Activated CD8-positive, alpha-beta memory T cell treated with anti-CD3 and anti-CD28 coated beads for 36 hours (primary cell): ENCODE measurements at regions not wholly inside any gene's neighbourhood (a gene's known extent, or its start where the extent isn't known, plus 50 kb on each side); places are given as distances from the start of the nearest gene placed in this dataset.
"Not testable (repeated sequence)": the region's sequence is repeated elsewhere in the genome, so short reads cannot be mapped to it uniquely, and the experiment has no call there.

Source experiments
- CTCF ChIA-PET: fragments of 350-600 bp; sonication (Branson Sonifier 250); formaldehyde crosslinking; loops from one replicate; lab custom pipeline; 2021; ENCODE audit warnings: antibody characterized with exemption; lab: Charles Lee
- POLR2A ChIA-PET: fragments of 350-600 bp; sonication (Branson Sonifier 250); formaldehyde crosslinking; loops from one replicate; lab custom pipeline; 2021; ENCODE audit warnings: antibody characterized with exemption; lab: Charles Lee

DNA sequence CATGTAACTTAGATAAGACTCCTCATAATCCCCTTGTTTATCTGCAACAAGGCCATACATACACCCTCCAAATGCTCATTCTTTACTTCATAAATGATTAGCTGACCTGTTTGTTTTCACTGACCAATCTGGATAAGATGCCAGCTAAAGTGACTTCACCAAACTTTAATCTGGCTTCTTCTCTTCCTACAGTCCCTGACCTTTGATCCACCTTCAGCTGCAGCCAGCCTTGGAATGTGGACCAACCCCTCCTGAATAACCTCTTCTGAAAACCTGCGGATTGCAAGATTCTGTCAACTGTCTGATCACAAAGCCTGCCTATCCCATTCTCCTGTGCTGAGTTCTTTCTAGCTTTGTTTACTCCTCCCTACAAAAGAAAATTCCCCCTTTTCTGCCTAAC is 476.8 kb downstream of the LRRC70 start:
- ChIA-PET POLR2A (no interaction called here), CTCF (no interaction called here)

DNA sequence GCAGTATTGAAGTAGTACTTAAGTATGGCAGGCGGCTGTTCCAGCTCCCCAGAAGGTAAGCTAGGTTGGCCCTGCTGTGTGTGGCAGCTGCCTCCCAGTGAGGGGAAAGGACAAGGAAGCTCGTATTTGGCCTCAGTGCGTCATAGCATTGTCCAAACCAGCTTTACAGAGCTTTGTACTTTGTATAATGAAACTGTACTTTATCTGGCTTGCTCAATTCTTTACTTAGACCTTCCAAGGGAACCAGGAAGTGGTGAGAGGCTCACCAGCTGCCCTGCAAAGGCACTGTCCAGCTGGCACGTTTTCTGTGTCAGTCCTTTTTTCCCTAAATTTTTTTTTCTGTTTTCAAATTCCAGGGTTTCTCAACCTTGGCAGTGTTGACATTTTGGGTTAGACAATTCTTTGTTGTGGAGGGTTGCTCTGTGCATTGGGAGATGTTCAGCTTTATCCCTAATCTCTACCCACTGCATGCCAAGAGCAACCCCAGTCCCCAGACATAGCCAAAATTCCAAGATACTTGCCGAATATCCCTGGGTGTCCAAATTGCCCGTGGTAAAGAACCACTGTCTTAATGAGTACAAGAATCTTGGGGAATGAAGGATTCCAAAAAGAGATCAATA is 474.5 kb downstream of the LRRC70 start:
- ChIA-PET CTCF (no interaction called here), POLR2A (no interaction called here)

DNA sequence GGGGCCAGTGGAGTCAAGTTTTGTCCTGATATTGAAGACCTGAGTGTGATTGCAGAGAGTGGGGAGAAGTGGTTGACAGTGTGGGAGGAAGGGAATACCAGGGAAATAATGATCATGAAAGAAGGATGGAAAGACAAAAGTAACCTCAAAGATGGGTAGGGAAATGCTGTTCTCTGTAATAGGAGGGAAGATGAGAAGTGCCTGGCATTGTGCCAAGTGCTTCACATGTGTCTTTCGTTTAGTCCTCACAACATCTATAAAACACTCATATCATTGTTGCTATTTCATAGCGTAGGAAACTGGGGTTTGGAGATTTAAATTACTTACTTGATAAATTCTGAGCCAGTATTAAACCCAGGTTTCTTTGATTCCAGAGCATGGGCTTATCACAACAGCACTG is 472.3 kb downstream of the LRRC70 start:
- ChIA-PET POLR2A (no interaction called here), CTCF (no interaction called here)

DNA sequence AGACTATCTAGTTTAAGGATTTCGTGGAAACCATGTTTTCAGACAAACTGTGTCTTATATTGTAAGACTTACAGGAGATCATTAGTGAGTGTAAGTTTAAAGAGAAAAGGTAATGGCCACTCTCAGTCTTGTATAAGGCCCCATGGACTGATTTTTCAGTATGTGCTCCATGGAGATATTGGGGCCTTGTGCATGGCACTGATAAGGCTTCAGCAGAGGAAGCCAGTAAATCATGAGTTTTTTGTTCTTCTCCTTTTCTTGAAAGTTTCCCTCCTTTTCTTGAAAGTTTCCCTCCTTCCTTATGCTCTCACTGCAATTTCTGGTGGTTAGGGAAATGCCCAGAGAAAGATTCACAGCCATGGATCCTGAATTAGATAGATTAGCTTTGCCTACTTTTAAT is 471.3 kb downstream of the LRRC70 start:
- POLR2A ChIA-PET, result no interaction called here
- CTCF ChIA-PET, result no interaction called here

DNA sequence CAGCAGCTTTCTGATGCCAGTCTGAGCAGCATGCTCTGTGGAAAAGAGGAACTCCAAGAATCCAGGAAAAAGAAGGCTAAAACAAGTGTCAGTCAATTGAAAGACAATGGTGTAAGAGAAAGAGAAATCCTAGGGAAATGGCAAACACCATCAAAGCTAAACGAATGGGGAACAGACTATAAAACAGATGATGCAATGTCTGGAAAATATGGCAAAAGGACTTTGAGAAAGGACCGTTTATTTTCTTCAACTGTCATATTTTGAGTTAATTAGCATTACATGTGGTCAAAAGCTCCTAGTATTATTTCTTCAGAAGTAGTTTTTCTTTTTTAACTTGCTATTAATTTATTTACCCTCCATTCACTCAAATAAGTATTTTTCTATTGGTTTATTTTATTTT is 465.2 kb downstream of the LRRC70 start:
- ChIA-PET CTCF (no interaction called here), POLR2A (no interaction called here)

DNA sequence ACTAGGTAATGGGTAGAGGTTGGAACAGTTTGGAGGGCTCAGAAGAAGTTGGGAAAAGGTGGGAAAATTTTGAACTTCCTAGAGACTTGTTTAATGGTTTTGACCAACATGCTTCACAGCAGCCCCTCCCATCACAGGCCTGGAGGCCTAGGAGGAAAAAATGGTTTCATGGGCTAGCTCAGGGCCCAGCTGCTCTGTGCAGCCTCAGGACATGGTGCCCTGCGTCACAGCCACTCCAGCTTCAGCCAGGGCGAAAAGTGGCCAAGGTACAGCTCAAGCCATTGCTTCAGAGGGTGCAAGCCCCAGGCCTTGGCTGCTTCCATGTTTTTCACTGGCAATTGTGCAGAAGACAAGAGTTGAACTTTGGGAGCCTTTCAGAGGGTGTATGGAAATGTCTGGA is 453.7 kb downstream of the LRRC70 start:
- ChIA-PET POLR2A (no interaction called here), CTCF (no interaction called here)

DNA sequence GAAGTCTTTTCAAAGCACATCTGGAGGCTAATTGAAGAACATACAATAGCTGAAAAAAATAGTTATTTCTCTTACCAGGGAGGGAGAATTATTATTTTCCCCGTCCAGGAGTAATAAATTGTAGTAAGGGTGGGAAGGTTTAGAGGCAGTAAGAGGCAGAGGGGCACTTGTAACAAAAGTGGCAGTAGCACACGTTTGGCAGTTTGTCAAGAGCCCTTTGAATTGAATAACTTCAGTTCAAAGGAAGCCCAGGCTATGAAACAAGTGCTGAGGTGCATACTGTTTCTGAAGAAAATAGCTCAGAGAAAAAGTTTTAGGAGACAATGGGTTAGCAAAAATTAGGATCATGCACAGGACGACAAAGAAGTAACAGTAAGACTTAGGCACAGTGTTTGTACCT is 451.3 kb downstream of the LRRC70 start:
- CTCF ChIA-PET, result no interaction called here
- POLR2A ChIA-PET, result no interaction called here

DNA sequence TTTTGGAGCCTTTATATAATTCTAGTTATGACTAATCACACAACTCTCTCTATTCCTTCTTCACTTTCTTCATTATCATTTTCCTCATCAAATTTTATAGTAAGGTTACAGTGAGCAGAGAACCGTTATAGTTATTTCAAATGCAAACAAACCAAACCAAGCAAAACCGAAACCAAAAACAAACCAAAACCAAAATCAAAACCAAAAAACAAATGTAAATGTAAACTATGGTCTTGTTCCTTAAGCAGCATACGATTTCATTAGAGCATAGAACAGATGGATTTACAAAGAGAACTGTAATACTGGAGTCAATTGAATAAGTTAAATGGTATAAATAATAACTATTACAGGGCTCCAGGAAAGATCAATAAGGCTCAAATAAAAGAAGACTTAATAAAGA is 447.1 kb downstream of the LRRC70 start:
- ChIA-PET POLR2A (no interaction called here), CTCF (no interaction called here)

DNA sequence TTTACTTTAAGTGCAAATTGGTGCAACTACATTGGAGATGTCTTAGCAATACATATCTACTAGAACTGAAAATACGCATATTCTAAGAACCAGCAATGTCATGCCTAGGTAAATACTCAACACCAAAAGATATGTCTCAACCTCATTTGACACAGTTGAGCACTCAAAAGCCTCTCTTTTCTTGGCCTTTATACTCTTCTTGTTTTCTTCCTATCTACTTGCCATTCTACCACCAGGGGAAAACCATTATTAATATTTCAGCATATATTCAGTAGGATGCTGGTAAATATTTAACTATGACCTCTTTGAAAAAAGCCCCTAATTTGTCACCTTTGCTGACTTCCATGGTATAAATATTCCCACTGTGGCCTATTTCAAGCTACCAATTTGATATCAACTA is 443.8 kb downstream of the LRRC70 start:
- ChIA-PET POLR2A (no interaction called here), CTCF (no interaction called here)

DNA sequence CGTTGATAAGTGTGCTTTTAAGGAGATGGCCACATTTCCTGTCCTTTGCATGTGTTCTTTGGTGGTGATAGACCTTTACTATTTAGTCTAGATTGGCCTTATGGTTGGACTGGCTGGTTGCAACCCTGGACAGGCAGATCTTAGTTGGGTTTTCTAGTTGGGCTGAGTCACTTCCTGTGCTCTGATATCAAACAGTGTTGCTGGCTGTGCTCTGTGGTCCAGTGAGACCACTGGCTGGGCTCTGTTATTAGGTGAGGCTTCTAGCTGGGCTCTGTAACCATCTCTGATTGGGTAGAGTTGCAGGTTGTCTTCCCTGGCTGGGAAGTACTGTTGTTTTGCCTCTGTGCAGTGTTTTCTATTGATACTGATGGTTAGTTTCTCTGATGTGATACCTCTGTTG is 432.5 kb downstream of the LRRC70 start:
- CTCF ChIA-PET, result interaction anchor here (0.6 kb wide), 1 partner anchor 9 kb away, joined by 4 read pairs; no protein-coding TSS in a partner anchor
- POLR2A ChIA-PET, result no interaction called here

DNA sequence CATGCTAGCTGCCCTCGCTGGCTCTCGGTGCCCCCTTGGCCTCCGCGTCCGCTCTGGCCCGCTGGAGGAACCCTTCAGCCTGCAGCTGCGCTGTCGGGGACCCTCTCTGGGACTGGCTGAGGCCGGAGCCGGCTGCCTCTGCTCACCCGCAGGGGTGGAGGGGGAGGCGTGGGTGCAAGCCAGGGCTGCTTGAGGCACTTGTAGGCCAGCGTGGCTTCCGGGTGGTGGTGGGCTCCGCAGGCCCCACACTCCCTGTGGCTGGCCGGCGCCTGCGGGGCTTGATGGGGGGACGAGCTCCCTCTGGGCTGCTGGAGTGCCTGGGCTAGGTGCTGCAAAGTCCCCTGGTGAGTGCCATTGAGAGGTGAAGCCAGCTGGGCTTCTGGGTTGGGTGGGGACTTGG is 429.6 kb downstream of the LRRC70 start:
- CTCF ChIA-PET, result no interaction called here

DNA sequence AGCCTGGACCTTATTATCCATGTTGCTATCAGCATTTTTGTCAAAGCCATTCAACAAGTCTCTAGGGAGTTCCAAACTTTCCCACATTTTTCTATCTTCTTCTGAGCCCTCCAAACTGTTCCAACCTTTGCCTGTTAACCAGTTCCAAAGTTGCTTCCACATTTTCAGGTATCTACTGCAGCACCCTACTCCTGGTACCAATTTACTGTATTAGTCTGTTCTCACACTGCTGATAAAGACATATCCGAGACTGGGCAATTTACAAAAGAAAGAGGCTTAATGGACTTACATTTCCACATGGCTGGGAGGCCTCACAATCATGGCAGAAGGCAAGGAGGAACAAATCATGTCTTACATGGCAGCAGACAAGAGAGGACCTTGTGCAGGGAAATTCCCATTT is 416.2 kb downstream of the LRRC70 start:
- POLR2A ChIA-PET, CTCF ChIA-PET: not testable (repeated sequence)

More for the DNA sequence above, 429.6 kb downstream of the LRRC70 start:
- POLR2A ChIA-PET, result no interaction called here

DNA sequence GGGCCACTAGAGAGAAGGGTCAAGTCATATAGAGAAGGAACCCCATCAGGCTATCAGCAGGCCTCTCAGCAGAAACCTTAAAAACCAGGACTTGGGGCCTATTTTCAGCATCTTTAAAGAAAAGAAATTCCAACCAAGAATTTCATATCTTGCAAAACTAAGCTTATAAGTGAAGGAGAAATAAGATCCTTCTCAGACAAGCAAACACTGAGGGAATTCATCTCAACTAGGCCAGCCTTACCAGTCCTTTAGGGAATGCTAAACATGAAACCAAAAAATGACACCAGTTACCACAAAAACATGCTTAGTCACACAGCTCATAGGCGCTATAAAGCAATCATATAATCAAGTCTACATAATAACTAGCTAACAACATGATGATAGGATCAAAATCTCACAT is 407.1 kb downstream of the LRRC70 start:
- ChIA-PET CTCF (no interaction called here), POLR2A (no interaction called here)

DNA sequence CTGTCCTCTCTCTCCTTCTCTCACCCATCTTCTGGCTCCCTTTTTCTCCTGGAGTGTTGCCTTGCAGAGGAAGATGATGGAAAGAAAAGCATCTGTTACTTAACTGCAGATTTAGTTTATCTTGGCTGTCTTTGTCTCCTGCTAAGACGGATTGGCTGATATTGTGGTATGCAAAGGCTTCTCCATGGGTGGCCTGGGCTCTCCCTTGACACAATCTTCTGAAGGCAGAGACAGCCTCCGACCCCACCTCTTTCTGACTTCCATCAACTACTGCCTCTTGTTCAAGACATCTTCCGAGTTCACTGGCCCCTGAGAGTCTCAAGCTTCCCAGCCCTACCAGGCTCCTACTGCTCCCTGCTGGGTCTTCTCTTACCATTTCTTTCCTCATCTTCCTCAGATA is 403.7 kb downstream of the LRRC70 start:
- CTCF ChIA-PET, result no interaction called here
- POLR2A ChIA-PET, result no interaction called here

DNA sequence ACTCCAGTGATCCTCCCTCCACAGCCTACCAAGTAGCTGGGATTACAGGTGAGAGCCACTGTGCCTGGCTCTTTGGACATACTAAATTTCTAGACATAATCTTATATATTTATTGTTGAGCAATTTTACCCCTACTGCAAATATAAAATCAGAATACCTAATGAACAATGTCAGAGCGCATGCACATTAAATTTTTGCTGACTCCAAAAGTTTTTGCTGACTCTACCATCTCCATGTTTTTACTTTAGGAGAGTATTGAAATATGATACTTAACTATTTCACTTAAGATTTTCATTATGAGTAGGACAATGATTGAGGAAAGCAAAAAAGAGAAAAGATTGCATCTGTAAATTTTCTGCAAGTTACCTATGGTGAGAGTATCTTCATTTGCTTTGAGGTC is 402.3 kb downstream of the LRRC70 start:
- ChIA-PET CTCF (no interaction called here), POLR2A (no interaction called here)

DNA sequence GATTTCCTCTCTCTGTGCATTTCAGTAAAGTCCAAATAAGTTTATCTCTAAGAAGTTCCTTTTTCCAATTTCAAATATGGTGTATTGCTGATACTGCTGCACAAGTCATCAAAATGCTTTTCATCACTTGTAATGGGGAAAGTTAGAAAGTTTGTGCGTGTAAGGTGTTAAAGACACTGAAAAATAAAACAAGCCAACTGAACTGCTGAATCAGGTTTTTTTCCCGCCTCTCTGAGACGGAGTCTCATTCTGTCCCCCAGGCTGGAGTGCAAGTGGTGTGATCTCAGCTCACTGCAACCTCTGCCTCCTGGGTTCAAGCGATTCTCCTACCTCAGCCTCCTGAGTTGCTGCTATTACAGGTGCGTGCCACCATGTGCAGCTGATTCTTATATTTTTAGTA is 400.9 kb downstream of the LRRC70 start:
- ChIA-PET CTCF (no interaction called here), POLR2A (no interaction called here)

DNA sequence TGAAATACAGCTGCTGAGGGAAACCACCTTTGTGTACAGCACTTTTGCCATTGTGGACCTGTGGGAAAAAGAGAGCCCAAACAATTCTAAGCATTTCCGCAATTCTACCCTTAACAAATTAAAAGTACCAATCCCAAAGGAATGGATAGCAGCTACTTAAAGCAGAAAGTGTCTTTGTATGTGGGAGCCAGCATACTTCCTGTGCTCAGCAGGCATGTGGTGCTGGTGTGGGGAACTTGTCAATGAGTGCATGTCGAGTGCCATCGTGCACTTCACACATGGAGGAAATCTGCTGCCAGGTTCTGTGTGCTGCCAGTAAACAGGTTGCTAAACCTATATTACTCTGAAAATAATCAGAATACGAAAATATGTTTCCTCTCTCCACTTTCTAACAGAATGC is 399.0 kb downstream of the LRRC70 start:
- ChIA-PET POLR2A (no interaction called here), CTCF (no interaction called here)

DNA sequence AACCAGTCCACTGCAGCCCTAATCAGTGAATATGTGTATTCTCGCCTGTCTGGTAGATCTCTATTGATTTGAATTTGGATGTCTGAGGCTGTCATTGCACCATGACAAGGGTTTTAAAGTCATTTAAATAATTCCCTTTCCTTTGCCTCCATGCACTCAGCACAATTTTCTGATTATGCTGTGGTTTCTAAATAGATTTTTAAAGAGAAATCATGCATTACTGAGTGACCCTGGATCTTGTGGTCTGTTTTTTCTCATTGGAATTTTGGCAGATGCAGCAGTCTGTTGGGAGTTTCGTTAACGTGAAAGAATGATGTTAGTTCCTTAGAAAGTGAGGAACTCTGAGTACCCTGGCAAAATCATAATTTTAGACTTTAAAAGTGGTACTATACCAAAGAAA is 396.0 kb downstream of the LRRC70 start:
- ChIA-PET POLR2A (no interaction called here), CTCF (no interaction called here)

DNA sequence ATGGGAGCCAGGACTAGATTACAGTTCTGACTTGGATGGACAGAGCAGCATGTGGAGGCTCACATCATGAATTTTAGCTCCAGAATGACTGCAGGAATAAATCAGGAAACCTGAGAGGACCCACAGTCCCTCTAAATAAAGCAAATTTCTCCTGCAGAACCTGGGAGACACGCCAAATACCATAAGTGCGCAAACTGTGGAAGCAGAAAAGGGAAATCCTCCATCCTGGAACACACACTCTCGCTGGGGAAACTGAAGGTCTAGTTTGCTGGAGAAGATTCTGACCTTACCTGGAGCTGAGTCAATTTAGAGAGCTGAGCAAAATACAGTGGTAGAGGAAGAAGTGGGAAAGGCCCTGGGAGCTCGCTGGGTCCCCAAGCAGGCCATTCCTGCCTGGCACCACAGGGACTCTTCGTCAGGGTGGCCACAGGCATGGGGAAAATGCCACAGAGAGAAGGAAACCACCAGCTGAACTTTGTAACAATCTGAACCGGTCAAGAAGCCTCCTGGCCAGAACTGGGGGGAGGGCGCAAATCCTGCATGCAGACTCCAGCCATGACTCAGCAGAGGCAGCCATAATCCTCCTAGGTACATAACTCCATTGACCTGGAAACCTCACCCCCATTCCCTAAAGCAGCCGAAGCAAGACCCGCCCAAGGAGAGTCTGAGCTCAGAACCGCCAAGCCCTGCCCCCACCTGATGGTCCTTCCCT is 390.9 kb downstream of the LRRC70 start:
- POLR2A ChIA-PET, result no interaction called here
- CTCF ChIA-PET, result no interaction called here

DNA sequence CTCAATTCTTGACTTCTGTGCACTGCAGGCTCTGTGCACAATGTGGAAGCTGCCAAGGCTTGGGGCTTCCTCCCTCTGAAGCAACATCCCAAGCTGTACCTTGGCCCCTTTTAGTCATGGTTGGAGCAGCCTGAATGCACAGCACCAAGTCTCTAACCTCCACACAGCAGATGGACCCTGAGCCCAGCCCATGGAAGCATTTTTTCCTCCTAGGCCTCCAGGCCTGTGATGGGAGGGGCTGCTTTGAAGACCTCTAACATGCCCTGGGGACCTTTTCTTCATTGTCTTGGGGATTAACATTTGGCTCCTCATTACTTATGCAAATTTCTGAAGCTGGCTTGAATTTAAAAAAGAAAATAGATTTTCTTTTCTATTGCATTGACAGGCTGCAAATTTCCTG is 385.8 kb downstream of the LRRC70 start:
- CTCF ChIA-PET, result no interaction called here
- POLR2A ChIA-PET, result no interaction called here

DNA sequence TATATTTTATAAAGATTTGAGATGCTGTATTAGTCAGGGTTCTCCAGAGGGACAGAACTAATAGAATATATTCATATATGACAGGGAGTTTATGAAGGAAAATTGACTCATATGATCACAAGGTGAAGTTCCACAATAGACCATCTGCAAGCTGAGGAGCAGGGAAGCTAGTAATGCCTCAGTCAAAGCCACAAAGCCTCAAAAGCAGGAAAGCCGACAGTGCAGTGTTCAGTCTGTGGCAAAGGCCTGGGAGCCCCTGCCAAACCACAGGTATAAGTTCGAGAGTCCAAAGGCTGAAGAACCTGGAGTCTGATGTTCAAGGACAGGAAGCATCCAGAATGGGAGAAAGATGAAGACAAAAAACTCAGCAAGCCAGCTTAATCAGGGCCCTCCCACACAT is 382.2 kb downstream of the LRRC70 start:
- POLR2A ChIA-PET, result no interaction called here
- CTCF ChIA-PET, result no interaction called here

DNA sequence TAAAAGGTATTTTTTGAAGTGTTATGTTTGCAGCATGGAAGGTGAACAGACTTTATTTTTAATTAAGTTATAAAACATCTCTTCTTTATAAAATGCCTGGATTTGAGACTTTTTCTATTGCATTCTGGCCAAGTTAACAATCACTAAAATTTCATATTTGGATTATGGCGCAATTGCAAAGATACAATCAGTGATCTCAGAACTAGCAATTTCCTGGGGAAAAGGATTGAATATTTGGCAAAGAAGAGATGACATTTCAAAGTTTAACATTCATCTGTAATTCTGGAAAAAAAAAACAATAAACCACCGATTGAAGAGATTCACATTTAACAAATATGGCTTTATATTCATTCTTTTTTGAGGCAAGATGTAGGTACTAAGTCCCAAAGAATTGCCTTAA is 378.0 kb downstream of the LRRC70 start:
- ChIA-PET POLR2A (no interaction called here), CTCF (no interaction called here)
